GM20000 (cell line): ENCODE measurements at regions not wholly inside any gene's neighbourhood (a gene's known extent, or its start where the extent isn't known, plus 50 kb on each side); places are given as distances from the start of the nearest gene placed in this dataset.

Experiments
- DNase-seq: peaks from one replicate; pipeline ENCODE4 v3.0.0; 2012; ENCODE audit warnings: low spot score
- CTCF ChIP-seq: IDR thresholded peaks from 2 replicates; pipeline ENCODE4 v1.5.1; 2012; ENCODE audit warnings: mild to moderate bottlenecking, control low read depth; ENCODE audit errors: extremely low read depth, missing control alignments

GRCh38 chr11:80995523-80995922 is 1554.7 kb upstream of the TENM4 start:
- TF ChIP-seq CTCF: no peak
- DNase-seq: no peak

- no peak for DNase-seq
- TF ChIP-seq CTCF: no peak
Observed at GRCh38 chr11:80993536-80993935, 1552.7 kb upstream of the TENM4 start.

GRCh38 chr11:80990885-80991284 is 1550.1 kb upstream of the TENM4 start:
- no peak for TF ChIP-seq CTCF
- DNase-seq: no peak

GRCh38 chr11:80987171-80987570 is 1546.3 kb upstream of the TENM4 start:
- DNase-seq: no peak
- TF ChIP-seq CTCF: no peak

- DNase-seq: no peak
- TF ChIP-seq CTCF: no peak
Observed at GRCh38 chr11:80986421-80987074, 1545.7 kb upstream of the TENM4 start.

- no peak for TF ChIP-seq CTCF
- no peak for DNase-seq
Observed at GRCh38 chr11:80980227-80980626, 1539.4 kb upstream of the TENM4 start.

GRCh38 chr11:80973786-80974185 is 1533.0 kb upstream of the TENM4 start:
- TF ChIP-seq CTCF: no peak
- DNase-seq: no peak
